CD14-positive monocyte (primary cell): ENCODE measurements at regions not wholly inside any gene's neighbourhood (a gene's known extent, or its start where the extent isn't known, plus 50 kb on each side); places are given as distances from the start of the nearest gene placed in this dataset.

ENCODE experiments used
- DNase-seq, 3 donors: peaks; one replicate each; pipeline ENCODE4 v3.0.0-alpha.2; 2011 to 2022
- H2AFZ ChIP-seq: 2 replicates; pipeline ENCODE4 v1.6.0; 2012; ENCODE audit warnings: mild to moderate bottlenecking, low read depth, low read length, inconsistent platforms; ENCODE audit not compliant: insufficient read depth, poor library complexity, severe bottlenecking
- H3K27ac ChIP-seq, 2 donors: 1 replicate in 1 of 2; 2 replicates in 1 of 2; pipeline ENCODE4 v1.5.1; 2012 to 2013; ENCODE audit warnings: low read length in 2 of 2, control low read depth in 1 of 2, inconsistent platforms in 1 of 2, low read depth in 1 of 2, mild to moderate bottlenecking in 1 of 2
- H3K27me3 ChIP-seq, 2 donors: one replicate each; pipeline versions ENCODE4 v1.6.0 to v1.6.1; 2011 to 2013; ENCODE audit warnings: low read length in 2 of 2; ENCODE audit not compliant: control insufficient read depth in 2 of 2, insufficient read depth in 2 of 2
- H3K36me3 ChIP-seq, 2 donors: replicated peaks in 1 of 2; 1 replicate in 1 of 2; 2 replicates in 1 of 2; pipeline versions ENCODE4 v1.5.1 to v1.6.1; 2012 to 2013; ENCODE audit warnings: low read length in 2 of 2, control low read depth in 1 of 2, inconsistent platforms in 1 of 2, mild to moderate bottlenecking in 1 of 2; ENCODE audit not compliant: insufficient read depth in 2 of 2, control insufficient read depth in 1 of 2
- H3K4me1 ChIP-seq, 2 donors: 1 replicate in 1 of 2; 2 replicates in 1 of 2; pipeline versions ENCODE4 v1.5.1 to v1.6.1; 2012 to 2013; ENCODE audit warnings: low read length in 2 of 2, control low read depth in 1 of 2, inconsistent platforms in 1 of 2, mild to moderate bottlenecking in 1 of 2, moderate library complexity in 1 of 2; ENCODE audit not compliant: insufficient read depth in 2 of 2, control insufficient read depth in 1 of 2
- H3K4me2 ChIP-seq: replicated peaks from 2 replicates; pipeline ENCODE3; 2012; ENCODE audit warnings: low read length, moderate library complexity, mild to moderate bottlenecking; ENCODE audit not compliant: poor library complexity, severe bottlenecking; ENCODE audit errors: extremely low read depth
- H3K4me3 ChIP-seq, 3 experiments: fragments of 200-600 bp in 1 of 3; sonication (generic) in 1 of 3; replicated peaks in 1 of 3; 1 replicate in 2 of 3; 2 replicates in 1 of 3; pipeline ENCODE4 v1.5.1; 2011 to 2013; ENCODE audit warnings: low read length in 3 of 3, mild to moderate bottlenecking in 3 of 3, control low read depth in 2 of 3, low read depth in 2 of 3, inconsistent platforms in 1 of 3, moderate library complexity in 1 of 3
- H3K79me2 ChIP-seq: 2 replicates; pipeline ENCODE4 v1.6.0; 2012; ENCODE audit warnings: mild to moderate bottlenecking, control low read depth, inconsistent platforms, low read length, moderate library complexity; ENCODE audit not compliant: insufficient read depth
- H3K9ac ChIP-seq: 2 replicates; pipeline ENCODE4 v1.6.0; 2017; ENCODE audit warnings: low read length, mild to moderate bottlenecking; ENCODE audit not compliant: insufficient read depth, poor library complexity, severe bottlenecking
- H3K9me3 ChIP-seq, 2 donors: replicated peaks in 1 of 2; 1 replicate in 1 of 2; 2 replicates in 1 of 2; pipeline versions ENCODE4 v1.5.1 to v1.6.1; 2012 to 2013; ENCODE audit warnings: low read length in 2 of 2, control low read depth in 1 of 2; ENCODE audit not compliant: control insufficient read depth in 1 of 2, insufficient read depth in 1 of 2
- H4K20me1 ChIP-seq: 2 replicates; pipeline ENCODE4 v1.6.0; 2012; ENCODE audit warnings: mild to moderate bottlenecking, low read length, control low read depth, moderate library complexity; ENCODE audit not compliant: insufficient read depth
- H3K27ac Mint-ChIP-seq, 7 donors: one replicate each; pipeline ENCODE4 v1.8.0; 2020; ENCODE audit warnings: mild to moderate bottlenecking in 7 of 7, mixed read lengths in 7 of 7, moderate library complexity in 6 of 7, inconsistent platforms in 2 of 7
- H3K27me3 Mint-ChIP-seq, 3 donors: one replicate each; pipeline ENCODE4 v1.8.0; 2021 to 2022; ENCODE audit warnings: low read depth in 3 of 3, mild to moderate bottlenecking in 3 of 3, mixed read lengths in 3 of 3, moderate library complexity in 3 of 3, inconsistent platforms in 1 of 3
- H3K36me3 Mint-ChIP-seq, 2 donors: one replicate each; pipeline ENCODE4 v1.8.0; 2020; ENCODE audit warnings: mixed read lengths in 2 of 2, inconsistent platforms in 1 of 2, mild to moderate bottlenecking in 1 of 2
- H3K4me1 Mint-ChIP-seq: one replicate; pipeline ENCODE4 v1.8.0; 2020; ENCODE audit warnings: mild to moderate bottlenecking, mixed read lengths
- H3K4me3 Mint-ChIP-seq, 2 donors: one replicate each; pipeline ENCODE4 v1.8.0; 2020; ENCODE audit warnings: mild to moderate bottlenecking in 2 of 2, mixed read lengths in 2 of 2, moderate library complexity in 1 of 2
- H3K9me3 Mint-ChIP-seq, 7 donors: one replicate each; pipeline ENCODE4 v1.8.0; 2020 to 2022; ENCODE audit warnings: mixed read lengths in 7 of 7, mild to moderate bottlenecking in 6 of 7, moderate library complexity in 6 of 7, inconsistent platforms in 2 of 7
- CTCF ChIP-seq: fragments of 200-600 bp; IDR thresholded peaks from one replicate; pipeline ENCODE4 v1.8.0; 2022; ENCODE audit warnings: antibody characterized with exemption, mild to moderate bottlenecking
- WGBS: methylation state at CpG from one replicate; pipeline ENCODE4 v1.1.5; 2013; ENCODE audit warnings: missing lambda C conversion rate; ENCODE audit not compliant: insufficient coverage; 5-methylcytosine and 5-hydroxymethylcytosine counted together
- intact Hi-C, 2 donors: fragments of 100-400 bp; cut with micrococcal nuclease; formaldehyde crosslinking; loops; one replicate each; pipeline versions ENCODE4 v1.15.0 to v1.15.1; 2023

- Histone ChIP-seq H3K9ac (no peak overlapping the region), H3K27ac (no peak overlapping the region), H3K27me3 (no peaks in the 10 kb centered on the region), H4K20me1 (no peaks in the 10 kb centered on the region), H2AFZ (no peak overlapping the region), H3K4me3 (no peak overlapping the region), H3K4me2 (no peak overlapping the region), H3K79me2 (no peaks in the 10 kb centered on the region), H3K36me3 (no peaks in the 10 kb centered on the region), H3K4me1 (no peaks in the 10 kb centered on the region), H3K9me3 (no peaks in the 10 kb centered on the region)
- H3K9me3 Mint-ChIP-seq, result peaks cover 2 to 11% (median 5%) of the 10 kb centered on the region in 7 donors
- H3K4me1 Mint-ChIP-seq, result no peaks in the 10 kb centered on the region
- intact Hi-C loops, result no loop called here
- H3K27ac Mint-ChIP-seq, result no peak overlapping the region
- H3K36me3 Mint-ChIP-seq, result no peaks in the 10 kb centered on the region
- 94% methylated on average over 5 of the region's 5 CpGs for WGBS
- no peak overlapping the region for H3K4me3 Mint-ChIP-seq
- H3K27me3 Mint-ChIP-seq, result peaks cover 4 to 9% (median 5%) of the 10 kb centered on the region in 3 donors
- no peak for TF ChIP-seq CTCF
- DNase-seq, result no peak
These were observed 138.4 kb downstream of the BRD1 start for GRCh38 chr22:49689255-49689770.

- H3K27me3 Mint-ChIP-seq, result peaks cover 4 to 9% (median 5%) of the 10 kb centered on the region in 3 donors
- H3K4me1 Mint-ChIP-seq, result no peaks in the 10 kb centered on the region
- H3K4me3 Mint-ChIP-seq, result no peak overlapping the region
- H2AFZ ChIP-seq, result no peak overlapping the region
- no peaks in the 10 kb centered on the region for H3K27me3 ChIP-seq
- no peaks in the 10 kb centered on the region for H4K20me1 ChIP-seq
- peak overlapping the region in 1 of 7 donors; percentile 42 for H3K27ac Mint-ChIP-seq
- WGBS, result 85% methylated on average over 12 of the region's 20 CpGs
- H3K4me1 ChIP-seq, result no peaks in the 10 kb centered on the region
- H3K36me3 ChIP-seq, result no peaks in the 10 kb centered on the region
- H3K4me3 ChIP-seq, result no peak overlapping the region
- intact Hi-C loops, result no loop called here
- H3K9me3 Mint-ChIP-seq, result peaks cover 2 to 11% (median 5%) of the 10 kb centered on the region in 7 donors
- no peak overlapping the region for H3K9ac ChIP-seq
- DNase-seq, result no peak
- no peaks in the 10 kb centered on the region for H3K36me3 Mint-ChIP-seq
- no peak overlapping the region for H3K27ac ChIP-seq
- no peaks in the 10 kb centered on the region for H3K9me3 ChIP-seq
- no peak overlapping the region for H3K4me2 ChIP-seq
- H3K79me2 ChIP-seq, result no peaks in the 10 kb centered on the region
- no peak for TF ChIP-seq CTCF
These were observed 139.0 kb downstream of the BRD1 start for GRCh38 chr22:49688516-49689254.
